Endothelial cell of hepatic sinusoid (primary cell): ENCODE measurements at regions not wholly inside any gene's neighbourhood (a gene's known extent, or its start where the extent isn't known, plus 50 kb on each side); places are given as distances from the start of the nearest gene placed in this dataset.
"Not testable (repeated sequence)": the region's sequence is repeated elsewhere in the genome, so short reads cannot be mapped to it uniquely, and the experiment has no call there.

Experiments
- in situ Hi-C: cut with HindIII; loops from 2 replicates; pipeline ENCODE4 v1.10.0; 2017; ENCODE audit warnings: low sequenced_read_pairs

- in situ Hi-C loops = loop anchor here (5.0 kb wide), 1 partner anchor 37 kb away; no protein-coding TSS in a partner anchor
These were observed 93.4 kb upstream of the KCNE2 start for GRCh38 chr21:34270411-34270810.

- in situ Hi-C loops = loop anchor here (5.0 kb wide), 1 partner anchor 36 kb away; no protein-coding TSS in a partner anchor
These were observed 92.5 kb upstream of the KCNE2 start for GRCh38 chr21:34271189-34271851.

- in situ Hi-C loops = loop anchor here (5.0 kb wide), 1 partner anchor 35 kb away; no protein-coding TSS in a partner anchor
These were observed 91.5 kb upstream of the KCNE2 start for GRCh38 chr21:34272321-34272720.

GRCh38 chr21:34274001-34274400 is 89.8 kb upstream of the KCNE2 start:
- in situ Hi-C loops = loop anchor here (5.0 kb wide), 1 partner anchor 33 kb away; no protein-coding TSS in a partner anchor

- in situ Hi-C loops = no loop called here
These were observed 86.9 kb upstream of the KCNE2 start for GRCh38 chr21:34276711-34277425.

GRCh38 chr21:34278451-34278850 is 85.4 kb upstream of the KCNE2 start:
- in situ Hi-C loops = no loop called here

- in situ Hi-C loops = no loop called here
These were observed 84.5 kb upstream of the KCNE2 start for GRCh38 chr21:34279285-34279684.

- in situ Hi-C loops = no loop called here
These were observed 83.9 kb upstream of the KCNE2 start for GRCh38 chr21:34279883-34280282.

- in situ Hi-C loops = no loop called here
These were observed 83.4 kb upstream of the KCNE2 start for GRCh38 chr21:34280389-34280795.

- in situ Hi-C loops = no loop called here
These were observed 82.8 kb upstream of the KCNE2 start for GRCh38 chr21:34280959-34281358.

GRCh38 chr21:34282223-34282622 is 81.6 kb upstream of the KCNE2 start:
- in situ Hi-C loops = no loop called here

GRCh38 chr21:34284666-34285065 is 79.1 kb upstream of the KCNE2 start:
- in situ Hi-C loops = no loop called here

GRCh38 chr21:34288042-34288441 is 75.8 kb upstream of the KCNE2 start:
- in situ Hi-C loops = not testable (repeated sequence)

GRCh38 chr21:34289856-34290255 is 74.0 kb upstream of the KCNE2 start:
- in situ Hi-C loops = no loop called here

- in situ Hi-C loops = no loop called here
These were observed 66.9 kb upstream of the KCNE2 start for GRCh38 chr21:34296878-34297277.

GRCh38 chr21:34298534-34299167 is 65.2 kb upstream of the KCNE2 start:
- in situ Hi-C loops = no loop called here

GRCh38 chr21:34299168-34299539 is 64.7 kb upstream of the KCNE2 start:
- in situ Hi-C loops = no loop called here

GRCh38 chr21:34302521-34302920 is 61.3 kb upstream of the KCNE2 start:
- in situ Hi-C loops = no loop called here

GRCh38 chr21:34305605-34306604 is 57.9 kb upstream of the KCNE2 start:
- in situ Hi-C loops = loop anchor here (5.0 kb wide), 1 partner anchor 34 kb away; no protein-coding TSS in a partner anchor

- in situ Hi-C loops = loop anchor here (5.0 kb wide), 1 partner anchor 36 kb away; no protein-coding TSS in a partner anchor
These were observed 55.7 kb upstream of the KCNE2 start for GRCh38 chr21:34307991-34308532.
